ENCODE measurements at regions not wholly inside any gene's neighbourhood (a gene's known extent, or its start where the extent isn't known, plus 50 kb on each side); places are given as distances from the start of the nearest gene placed in this dataset.

DNA sequence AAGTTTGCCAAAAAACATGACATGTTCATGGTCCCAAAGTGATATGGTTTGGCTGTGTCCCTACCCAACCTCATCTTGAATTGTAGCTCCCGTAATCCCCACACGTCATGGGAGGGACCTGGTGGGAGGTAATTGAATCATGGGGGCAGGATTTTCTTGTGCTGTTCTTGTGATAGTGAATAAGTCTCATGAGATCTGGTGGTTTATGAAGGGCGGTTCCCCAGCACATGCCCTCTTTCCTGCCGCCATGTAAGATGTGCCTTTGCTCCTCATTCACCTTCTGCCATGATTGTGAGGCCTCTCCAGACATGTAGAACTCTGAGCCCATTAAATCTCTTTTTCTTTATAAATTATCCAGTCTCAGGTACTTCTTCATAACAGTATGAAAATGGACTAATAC is 322.1 kb downstream of the MED10 start:
- H3K4me2 ChIP-seq (ENCODE audit: control insufficient read depth, extremely low read depth, insufficient read depth, low read depth, low read length): no peak overlapping the region
- TF ChIP-seq, protein P1, sequence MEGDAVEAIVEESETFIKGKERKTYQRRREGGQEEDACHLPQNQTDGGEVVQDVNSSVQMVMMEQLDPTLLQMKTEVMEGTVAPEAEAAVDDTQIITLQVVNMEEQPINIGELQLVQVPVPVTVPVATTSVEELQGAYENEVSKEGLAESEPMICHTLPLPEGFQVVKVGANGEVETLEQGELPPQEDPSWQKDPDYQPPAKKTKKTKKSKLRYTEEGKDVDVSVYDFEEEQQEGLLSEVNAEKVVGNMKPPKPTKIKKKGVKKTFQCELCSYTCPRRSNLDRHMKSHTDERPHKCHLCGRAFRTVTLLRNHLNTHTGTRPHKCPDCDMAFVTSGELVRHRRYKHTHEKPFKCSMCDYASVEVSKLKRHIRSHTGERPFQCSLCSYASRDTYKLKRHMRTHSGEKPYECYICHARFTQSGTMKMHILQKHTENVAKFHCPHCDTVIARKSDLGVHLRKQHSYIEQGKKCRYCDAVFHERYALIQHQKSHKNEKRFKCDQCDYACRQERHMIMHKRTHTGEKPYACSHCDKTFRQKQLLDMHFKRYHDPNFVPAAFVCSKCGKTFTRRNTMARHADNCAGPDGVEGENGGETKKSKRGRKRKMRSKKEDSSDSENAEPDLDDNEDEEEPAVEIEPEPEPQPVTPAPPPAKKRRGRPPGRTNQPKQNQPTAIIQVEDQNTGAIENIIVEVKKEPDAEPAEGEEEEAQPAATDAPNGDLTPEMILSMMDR (optimal IDR thresholded peaks at IDR 0.05 in 1 of 3, IDR thresholded peaks at IDR 0.05 in 1 of 3, conservative IDR thresholded peaks at IDR 0.05 in 1 of 3; ENCODE audit: extremely low read depth in 1 of 3, insufficient read depth in 2 of 3, low read length in 3 of 3): no peak
- no peak for TF ChIP-seq EZH2 (IDR thresholded peaks at IDR 0.05; ENCODE audit: low read length)
- H3K79me2 ChIP-seq (ENCODE audit: control insufficient read depth, insufficient read depth, low read length): no peaks in the 10 kb centered on the region
- DNase-seq (ENCODE audit: low read depth, low spot score): no peak
- no peaks in the 10 kb centered on the region for H3K27me3 ChIP-seq (ENCODE audit: control insufficient read depth, extremely low read depth, insufficient read depth, low read length)
- no peak for FAIRE-seq
- no peak overlapping the region for H3K27ac ChIP-seq (ENCODE audit: control insufficient read depth, insufficient read depth, low read length)
- H3K4me1 ChIP-seq (ENCODE audit: control insufficient read depth, extremely low read depth, insufficient read depth, low read length): no peaks in the 10 kb centered on the region
- no peak overlapping the region for H2AFZ ChIP-seq (ENCODE audit: control insufficient read depth, low read length)
- H4K20me1 ChIP-seq (ENCODE audit: control insufficient read depth, extremely low read depth, insufficient read depth, low read length): no peaks in the 10 kb centered on the region
- no peaks in the 10 kb centered on the region for H3K36me3 ChIP-seq (ENCODE audit: control insufficient read depth in 2 of 2, extremely low read depth in 1 of 2, insufficient read depth in 2 of 2, low read length in 2 of 2)
- no peak overlapping the region for H3K9ac ChIP-seq (ENCODE audit: control insufficient read depth, extremely low read depth, insufficient read depth, low read length)
- H3K9me3 ChIP-seq (ENCODE audit: control insufficient read depth, low read depth, low read length): peaks cover 3% of the 10 kb centered on the region
- dilution Hi-C loops (cut with MboI; ENCODE audit: extremely low pct_ligation_motif_present, low sequenced_read_pairs): no loop called here
- H3K9me1 ChIP-seq (ENCODE audit: control insufficient read depth, extremely low read depth, insufficient read depth, low read length): no peaks in the 10 kb centered on the region
- no peak overlapping the region for H3K4me3 ChIP-seq (ENCODE audit: control insufficient read depth in 2 of 3, extremely low read depth in 1 of 3, insufficient read depth in 2 of 3, low read depth in 1 of 3, low read length in 3 of 3)

DNA sequence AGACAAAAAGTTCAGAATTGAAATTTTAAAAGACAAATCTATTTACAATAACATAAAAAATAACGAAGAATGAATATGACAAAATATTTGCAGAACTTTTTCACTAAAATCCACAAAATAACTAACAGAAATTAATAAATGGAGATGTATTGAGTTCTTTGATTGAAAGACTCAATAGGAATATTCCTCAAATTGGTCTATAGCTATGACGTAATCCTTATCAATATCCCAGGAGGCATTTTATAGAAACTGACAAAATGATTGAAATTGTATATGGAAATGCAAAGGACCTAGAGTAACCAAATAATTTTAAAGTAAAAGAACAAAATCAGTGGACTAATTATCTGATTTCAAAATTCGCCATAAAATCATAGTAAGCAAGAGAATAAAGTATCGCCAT is 328.7 kb downstream of the MED10 start:
- H3K4me2 ChIP-seq (ENCODE audit: control insufficient read depth, extremely low read depth, insufficient read depth, low read depth, low read length): no peak overlapping the region
- FAIRE-seq (no peak), DNase-seq (ENCODE audit: low read depth, low spot score) (no peak)
- no peak overlapping the region for H3K9ac ChIP-seq (ENCODE audit: control insufficient read depth, extremely low read depth, insufficient read depth, low read length)
- dilution Hi-C loops (cut with MboI; ENCODE audit: extremely low pct_ligation_motif_present, low sequenced_read_pairs): no loop called here
- H2AFZ ChIP-seq (ENCODE audit: control insufficient read depth, low read length): no peak overlapping the region
- no peaks in the 10 kb centered on the region for H3K79me2 ChIP-seq (ENCODE audit: control insufficient read depth, insufficient read depth, low read length)
- H4K20me1 ChIP-seq (ENCODE audit: control insufficient read depth, extremely low read depth, insufficient read depth, low read length): no peaks in the 10 kb centered on the region
- H3K27me3 ChIP-seq (ENCODE audit: control insufficient read depth, extremely low read depth, insufficient read depth, low read length): no peaks in the 10 kb centered on the region
- no peak overlapping the region for H3K4me3 ChIP-seq (ENCODE audit: control insufficient read depth in 2 of 3, extremely low read depth in 1 of 3, insufficient read depth in 2 of 3, low read depth in 1 of 3, low read length in 3 of 3)
- H3K9me3 ChIP-seq (ENCODE audit: control insufficient read depth, low read depth, low read length): no peaks in the 10 kb centered on the region
- TF ChIP-seq, protein P1 (optimal IDR thresholded peaks at IDR 0.05 in 1 of 3, IDR thresholded peaks at IDR 0.05 in 1 of 3, conservative IDR thresholded peaks at IDR 0.05 in 1 of 3; ENCODE audit: extremely low read depth in 1 of 3, insufficient read depth in 2 of 3, low read length in 3 of 3): no peak
- no peak for TF ChIP-seq EZH2 (IDR thresholded peaks at IDR 0.05; ENCODE audit: low read length)
- H3K9me1 ChIP-seq (ENCODE audit: control insufficient read depth, extremely low read depth, insufficient read depth, low read length): no peaks in the 10 kb centered on the region
- no peaks in the 10 kb centered on the region for H3K4me1 ChIP-seq (ENCODE audit: control insufficient read depth, extremely low read depth, insufficient read depth, low read length)
- no peak overlapping the region for H3K27ac ChIP-seq (ENCODE audit: control insufficient read depth, insufficient read depth, low read length)
- H3K36me3 ChIP-seq (ENCODE audit: control insufficient read depth in 2 of 2, extremely low read depth in 1 of 2, insufficient read depth in 2 of 2, low read length in 2 of 2): no peaks in the 10 kb centered on the region

Data from keratinocyte (primary cell).